ENCODE measurements at regions not wholly inside any gene's neighbourhood (a gene's known extent, or its start where the extent isn't known, plus 50 kb on each side); places are given as distances from the start of the nearest gene placed in this dataset.

GRCh38 chr4:125159001-125159400 lies 155.8 kb upstream of the FAT4 start:
- TF ChIP-seq POLR2AphosphoS5 (IDR thresholded peaks at IDR 0.05; ENCODE audit: low read depth, low read length) (no peak), REST (IDR thresholded peaks at IDR 0.05; ENCODE audit: insufficient read depth in 1 of 2, low read depth in 2 of 2, low read length in 2 of 2) (no peak), FOXP2 (optimal IDR thresholded peaks at IDR 0.05; ENCODE audit: borderline replicate concordance, extremely low read depth, extremely low read length, insufficient read depth) (no peak), SIN3A (IDR thresholded peaks at IDR 0.05; ENCODE audit: borderline replicate concordance, insufficient read depth, low read length) (no peak), TAF1 (IDR thresholded peaks at IDR 0.05; ENCODE audit: borderline replicate concordance, insufficient read depth, low read length) (no peak)

- TF ChIP-seq SIN3A (IDR thresholded peaks at IDR 0.05; ENCODE audit: borderline replicate concordance, insufficient read depth, low read length), result no peak
Measured at GRCh38 chr4:125155251-125155650, 159.5 kb upstream of the FAT4 start.

GRCh38 chr4:125140966-125141495 lies 173.7 kb upstream of the FAT4 start:
- TF ChIP-seq FOXP2 (optimal IDR thresholded peaks at IDR 0.05; ENCODE audit: borderline replicate concordance, extremely low read depth, extremely low read length, insufficient read depth) (no peak), REST (IDR thresholded peaks at IDR 0.05; ENCODE audit: insufficient read depth in 1 of 2, low read depth in 2 of 2, low read length in 2 of 2) (no peak), SIN3A (IDR thresholded peaks at IDR 0.05; ENCODE audit: borderline replicate concordance, insufficient read depth, low read length) (no peak), TAF1 (IDR thresholded peaks at IDR 0.05; ENCODE audit: borderline replicate concordance, insufficient read depth, low read length) (no peak), POLR2AphosphoS5 (IDR thresholded peaks at IDR 0.05; ENCODE audit: low read depth, low read length) (no peak)

GRCh38 chr4:125135652-125136051 lies 179.1 kb upstream of the FAT4 start:
- TF ChIP-seq SIN3A (IDR thresholded peaks at IDR 0.05; ENCODE audit: borderline replicate concordance, insufficient read depth, low read length) (no peak), FOXP2 (optimal IDR thresholded peaks at IDR 0.05; ENCODE audit: borderline replicate concordance, extremely low read depth, extremely low read length, insufficient read depth) (no peak), POLR2AphosphoS5 (IDR thresholded peaks at IDR 0.05; ENCODE audit: low read depth, low read length) (no peak), REST (IDR thresholded peaks at IDR 0.05; ENCODE audit: insufficient read depth in 1 of 2, low read depth in 2 of 2, low read length in 2 of 2) (no peak), TAF1 (IDR thresholded peaks at IDR 0.05; ENCODE audit: borderline replicate concordance, insufficient read depth, low read length) (no peak)

- TF ChIP-seq TAF1 (IDR thresholded peaks at IDR 0.05; ENCODE audit: borderline replicate concordance, insufficient read depth, low read length), result no peak
- TF ChIP-seq SIN3A (IDR thresholded peaks at IDR 0.05; ENCODE audit: borderline replicate concordance, insufficient read depth, low read length), result no peak
Measured at GRCh38 chr4:125132729-125133128, 182.0 kb upstream of the FAT4 start.

GRCh38 chr4:125131891-125132680 lies 182.7 kb upstream of the FAT4 start:
- TF ChIP-seq SIN3A (IDR thresholded peaks at IDR 0.05; ENCODE audit: borderline replicate concordance, insufficient read depth, low read length) (no peak), FOXP2 (optimal IDR thresholded peaks at IDR 0.05; ENCODE audit: borderline replicate concordance, extremely low read depth, extremely low read length, insufficient read depth) (no peak), TAF1 (IDR thresholded peaks at IDR 0.05; ENCODE audit: borderline replicate concordance, insufficient read depth, low read length) (no peak), POLR2AphosphoS5 (IDR thresholded peaks at IDR 0.05; ENCODE audit: low read depth, low read length) (no peak), REST (IDR thresholded peaks at IDR 0.05; ENCODE audit: insufficient read depth in 1 of 2, low read depth in 2 of 2, low read length in 2 of 2) (no peak)
